Gastrocnemius medialis (tissue), 4 donors: ENCODE measurements at regions not wholly inside any gene's neighbourhood (a gene's known extent, or its start where the extent isn't known, plus 50 kb on each side); places are given as distances from the start of the nearest gene placed in this dataset.

ENCODE experiments used
- ATAC-seq, 2 donors: fragments of 150-250 bp; one replicate each; pipeline ENCODE4 v1.9.1; 2016
- DNase-seq, 2 donors: peaks; one replicate each; pipeline ENCODE4 v3.0.0-alpha.2; 2019
- H3K27ac ChIP-seq, 4 donors: fragments of 200-600 bp; sonication (generic); 1 replicate in 1 of 4; 2 replicates in 3 of 4; pipeline ENCODE4 v1.5.1; 2016 to 2018; ENCODE audit warnings: mild to moderate bottlenecking in 2 of 4, moderate library complexity in 1 of 4
- H3K27me3 ChIP-seq, 3 donors: fragments of 200-600 bp; sonication (generic) in 2 of 3; 1 replicate in 1 of 3; 2 replicates in 2 of 3; pipeline versions ENCODE4 v1.5.1 to v1.6.0; 2016 to 2019; ENCODE audit warnings: mild to moderate bottlenecking in 1 of 3, moderate library complexity in 1 of 3
- H3K36me3 ChIP-seq, 2 donors: fragments of 200-600 bp; sonication (generic) in 1 of 2; one replicate each; pipeline ENCODE4 v1.5.1; 2017 to 2018
- H3K4me1 ChIP-seq, 2 donors: fragments of 200-600 bp; sonication (generic) in 1 of 2; one replicate each; pipeline ENCODE4 v1.5.1; 2016 to 2017; ENCODE audit warnings: mild to moderate bottlenecking in 2 of 2
- H3K4me3 ChIP-seq, 4 donors: fragments of 200-600 bp; sonication (generic) in 3 of 4; 1 replicate in 1 of 4; 2 replicates in 3 of 4; pipeline ENCODE4 v1.5.1; 2016 to 2019; ENCODE audit warnings: mild to moderate bottlenecking in 2 of 4
- H3K9me3 ChIP-seq, 3 donors: fragments of 200-600 bp; sonication (generic) in 2 of 3; 1 replicate in 1 of 3; 2 replicates in 2 of 3; pipeline ENCODE4 v1.5.1; 2016 to 2019
- POLR2A ChIP-seq, 2 donors: fragments of 450-650 bp; IDR thresholded peaks; one replicate each; pipeline ENCODE4 v1.6.1; 2017; ENCODE audit warnings: antibody characterized with exemption in 2 of 2, mild to moderate bottlenecking in 2 of 2, moderate library complexity in 2 of 2
- in situ Hi-C, 4 donors: fragments of 200-750 bp; cut with MboI; loops; one replicate each; pipeline versions ENCODE4 v1.15.0 to v1.8.0; 2017; ENCODE audit warnings: low sequenced_read_pairs in 4 of 4
- intact Hi-C: fragments of 100-400 bp; cut with DNase I; formaldehyde crosslinking; loops from one replicate; pipeline ENCODE4 v1.15.1; 2023; ENCODE audit warnings: low total_unique reads
- TF ChIP-seq, protein P1 (sequence below), 5 experiments: fragments of 450-650 bp in 3 of 5; fragments of 200-600 bp in 2 of 5; sonication (generic) in 2 of 5; IDR thresholded peaks in 4 of 5; conservative IDR thresholded peaks in 1 of 5; 1 replicate in 4 of 5; 2 replicates in 1 of 5; pipeline ENCODE4 v1.5.1; 2016 to 2019; ENCODE audit warnings: antibody characterized with exemption in 5 of 5, mild to moderate bottlenecking in 3 of 5, moderate library complexity in 3 of 5

DNA sequence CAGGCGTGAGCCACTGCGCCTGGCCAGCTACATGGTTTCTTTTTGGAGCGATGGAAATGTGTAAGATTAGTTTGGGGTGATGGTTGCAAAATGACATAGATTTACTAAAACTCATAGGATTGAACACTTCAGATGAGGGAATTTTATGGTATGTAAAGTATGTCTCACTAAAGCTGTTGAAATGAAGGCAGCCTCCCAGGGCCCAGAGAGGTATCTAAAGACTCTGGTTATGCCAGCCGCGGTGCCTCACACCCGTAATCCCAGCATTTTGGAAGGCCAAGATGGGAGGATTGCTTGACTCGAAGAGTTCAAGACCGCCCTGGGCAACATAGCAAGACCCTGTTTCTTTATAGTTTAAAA, 254.9 kb downstream of the PARN start:
- Histone ChIP-seq H3K36me3 (no peaks in the 10 kb centered on the region), H3K27me3 (no peaks in the 10 kb centered on the region), H3K27ac (no peak overlapping the region), H3K4me1 (peaks cover 10 to 12% of the 10 kb centered on the region in 2 donors), H3K4me3 (no peak overlapping the region), H3K9me3 (no peaks in the 10 kb centered on the region)
- no peak for ATAC-seq
- no peak for DNase-seq
- in situ Hi-C loops = no loop called here
- TF ChIP-seq POLR2A (IDR thresholded peaks at IDR 0.05) = no peak
- TF ChIP-seq, protein P1, sequence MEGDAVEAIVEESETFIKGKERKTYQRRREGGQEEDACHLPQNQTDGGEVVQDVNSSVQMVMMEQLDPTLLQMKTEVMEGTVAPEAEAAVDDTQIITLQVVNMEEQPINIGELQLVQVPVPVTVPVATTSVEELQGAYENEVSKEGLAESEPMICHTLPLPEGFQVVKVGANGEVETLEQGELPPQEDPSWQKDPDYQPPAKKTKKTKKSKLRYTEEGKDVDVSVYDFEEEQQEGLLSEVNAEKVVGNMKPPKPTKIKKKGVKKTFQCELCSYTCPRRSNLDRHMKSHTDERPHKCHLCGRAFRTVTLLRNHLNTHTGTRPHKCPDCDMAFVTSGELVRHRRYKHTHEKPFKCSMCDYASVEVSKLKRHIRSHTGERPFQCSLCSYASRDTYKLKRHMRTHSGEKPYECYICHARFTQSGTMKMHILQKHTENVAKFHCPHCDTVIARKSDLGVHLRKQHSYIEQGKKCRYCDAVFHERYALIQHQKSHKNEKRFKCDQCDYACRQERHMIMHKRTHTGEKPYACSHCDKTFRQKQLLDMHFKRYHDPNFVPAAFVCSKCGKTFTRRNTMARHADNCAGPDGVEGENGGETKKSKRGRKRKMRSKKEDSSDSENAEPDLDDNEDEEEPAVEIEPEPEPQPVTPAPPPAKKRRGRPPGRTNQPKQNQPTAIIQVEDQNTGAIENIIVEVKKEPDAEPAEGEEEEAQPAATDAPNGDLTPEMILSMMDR (IDR thresholded peaks at IDR 0.05 in 4 of 5, conservative IDR thresholded peaks at IDR 0.05 in 1 of 5) = no peak
- intact Hi-C loops = no loop called here

DNA sequence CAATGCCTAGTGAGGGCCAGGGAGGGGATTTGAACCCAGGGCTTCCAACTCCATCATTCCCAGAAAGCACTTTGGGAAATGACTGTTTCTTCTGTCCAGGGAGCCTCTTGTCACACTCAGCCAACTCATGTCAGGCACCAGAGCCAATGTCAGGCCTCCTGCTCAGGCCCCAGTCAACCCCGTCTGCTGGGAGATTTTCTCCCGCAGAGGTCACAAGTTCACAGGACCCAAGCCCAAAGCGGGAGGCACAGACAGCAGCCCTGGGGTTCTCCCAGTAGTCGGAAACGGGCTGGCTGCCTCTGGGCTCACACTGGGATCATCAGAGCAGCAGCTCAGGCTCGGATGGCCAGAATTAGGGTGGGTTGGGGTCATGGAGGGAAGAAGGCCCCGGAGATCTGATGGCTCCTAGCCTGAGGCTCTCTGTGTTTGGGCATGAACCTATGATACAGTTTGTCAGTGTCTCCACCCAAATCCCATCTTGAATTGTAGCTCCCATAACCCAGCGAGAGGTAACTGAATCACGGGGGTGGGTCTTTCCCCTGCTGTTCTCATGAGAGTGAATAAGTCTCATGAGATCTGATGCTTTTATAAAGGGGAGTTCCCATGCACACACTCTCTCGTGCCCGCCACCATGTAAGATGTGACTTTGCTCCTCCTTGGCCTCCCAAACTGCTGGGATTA, 255.5 kb downstream of the PARN start:
- DNase-seq = no peak
- in situ Hi-C loops = no loop called here
- ATAC-seq = no peak
- H3K4me1 ChIP-seq = peaks cover 10 to 12% of the 10 kb centered on the region in 2 donors
- no peak overlapping the region for H3K27ac ChIP-seq
- H3K4me3 ChIP-seq = no peak overlapping the region
- intact Hi-C loops = no loop called here
- no peaks in the 10 kb centered on the region for H3K36me3 ChIP-seq
- no peaks in the 10 kb centered on the region for H3K9me3 ChIP-seq
- no peaks in the 10 kb centered on the region for H3K27me3 ChIP-seq
- no peak for TF ChIP-seq POLR2A (IDR thresholded peaks at IDR 0.05)
- TF ChIP-seq, protein P1 (IDR thresholded peaks at IDR 0.05 in 4 of 5, conservative IDR thresholded peaks at IDR 0.05 in 1 of 5) = no peak

DNA sequence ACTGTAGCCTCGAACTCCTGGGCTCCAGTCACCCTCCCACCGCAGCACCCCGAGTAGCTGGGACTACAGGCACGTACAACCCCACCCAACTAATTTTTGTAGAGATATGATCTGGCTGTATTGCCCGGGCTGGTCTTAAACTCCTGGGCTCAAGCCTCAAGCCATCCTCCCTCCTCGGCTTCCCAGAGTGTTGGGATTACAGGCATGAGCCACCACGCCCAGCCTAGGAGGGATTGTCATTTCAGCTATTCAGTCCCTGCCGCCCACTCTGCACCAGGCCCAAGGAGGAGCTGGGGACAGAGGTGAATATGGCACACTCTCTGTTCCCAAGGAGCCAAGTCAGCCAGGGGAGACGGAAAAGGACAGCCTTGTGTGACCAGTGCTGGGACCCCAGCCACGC, 256.2 kb downstream of the PARN start:
- TF ChIP-seq, protein P1 (IDR thresholded peaks at IDR 0.05 in 4 of 5, conservative IDR thresholded peaks at IDR 0.05 in 1 of 5) = no peak
- TF ChIP-seq POLR2A (IDR thresholded peaks at IDR 0.05) = no peak
- Histone ChIP-seq H3K4me3 (no peak overlapping the region), H3K27me3 (no peaks in the 10 kb centered on the region), H3K36me3 (no peaks in the 10 kb centered on the region), H3K4me1 (peaks cover 9 to 12% of the 10 kb centered on the region in 2 donors), H3K27ac (no peak overlapping the region), H3K9me3 (no peaks in the 10 kb centered on the region)
- ATAC-seq (no peak), DNase-seq (no peak)
- in situ Hi-C loops (no loop called here), intact Hi-C loops (no loop called here)

DNA sequence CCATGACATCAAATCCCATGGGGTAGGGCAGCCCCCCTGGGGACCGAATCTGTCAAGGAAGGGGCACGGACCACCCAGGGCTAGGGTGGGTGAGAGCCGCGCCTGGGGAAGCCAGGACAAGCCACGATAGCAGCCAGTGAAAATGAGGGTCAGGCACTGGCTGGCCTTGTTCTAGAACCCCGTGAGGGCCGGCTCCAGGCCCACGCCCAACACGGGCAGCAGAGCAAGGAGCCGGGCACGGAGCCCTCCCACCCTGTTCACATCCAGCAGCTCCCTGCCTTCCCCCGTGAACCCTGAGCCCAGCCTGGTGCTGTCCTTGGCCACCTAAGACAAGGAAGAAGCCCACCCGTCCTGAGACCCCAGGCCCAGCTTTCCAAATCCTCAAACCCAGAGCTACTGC, 256.7 kb downstream of the PARN start:
- no peak for TF ChIP-seq POLR2A (IDR thresholded peaks at IDR 0.05)
- TF ChIP-seq, protein P1 (IDR thresholded peaks at IDR 0.05 in 4 of 5, conservative IDR thresholded peaks at IDR 0.05 in 1 of 5) = no peak
- no peaks in the 10 kb centered on the region for H3K27me3 ChIP-seq
- DNase-seq = no peak
- in situ Hi-C loops = no loop called here
- H3K4me1 ChIP-seq = peaks cover 4 to 11% of the 10 kb centered on the region in 2 donors
- H3K36me3 ChIP-seq = no peaks in the 10 kb centered on the region
- no peaks in the 10 kb centered on the region for H3K9me3 ChIP-seq
- no peak overlapping the region for H3K4me3 ChIP-seq
- no peak for ATAC-seq
- intact Hi-C loops = no loop called here
- no peak overlapping the region for H3K27ac ChIP-seq

DNA sequence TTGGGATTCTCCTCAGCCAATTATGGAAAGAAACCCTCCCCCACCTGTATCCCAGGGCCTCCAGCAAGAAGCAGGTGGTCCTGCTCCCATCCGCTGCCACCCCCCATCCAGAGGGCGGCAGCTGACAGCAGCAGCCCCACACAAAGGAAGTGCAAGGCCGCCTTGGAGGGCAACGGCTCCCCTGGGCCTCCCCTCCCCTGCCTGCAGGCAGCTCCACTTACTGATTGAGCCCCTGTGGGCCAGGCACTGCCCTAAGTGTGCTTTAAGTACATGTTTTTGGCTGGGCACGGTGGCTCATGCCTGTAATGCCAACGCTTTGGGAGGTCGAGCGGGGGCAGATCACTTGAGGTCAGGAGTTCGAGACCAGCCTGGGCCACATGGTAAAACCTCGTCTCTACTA, 257.6 kb downstream of the PARN start:
- TF ChIP-seq POLR2A (IDR thresholded peaks at IDR 0.05) = no peak
- TF ChIP-seq, protein P1 (IDR thresholded peaks at IDR 0.05 in 4 of 5, conservative IDR thresholded peaks at IDR 0.05 in 1 of 5) = no peak
- no peaks in the 10 kb centered on the region for H3K9me3 ChIP-seq
- ATAC-seq = no peak
- no peak overlapping the region for H3K4me3 ChIP-seq
- in situ Hi-C loops (no loop called here), intact Hi-C loops (no loop called here)
- DNase-seq = no peak
- peaks cover 3 to 7% of the 10 kb centered on the region in 2 donors for H3K4me1 ChIP-seq
- H3K27me3 ChIP-seq = no peaks in the 10 kb centered on the region
- H3K36me3 ChIP-seq = no peaks in the 10 kb centered on the region
- H3K27ac ChIP-seq = no peak overlapping the region
